Smooth muscle cell (in vitro differentiated cells): ENCODE measurements at regions not wholly inside any gene's neighbourhood (a gene's known extent, or its start where the extent isn't known, plus 50 kb on each side); places are given as distances from the start of the nearest gene placed in this dataset.

ENCODE experiments used
- DNase-seq: peaks from one replicate; lab custom pipeline; 2025; ENCODE audit not compliant: unreplicated experiment; lab: John Stamatoyannopoulos, UW
- H2AFZ ChIP-seq: fragments of 200-600 bp; sonication (generic); 2 replicates; pipeline ENCODE4 v1.6.0; 2016; ENCODE audit warnings: antibody characterized with exemption, low read depth, mild to moderate bottlenecking
- H3F3A ChIP-seq: fragments of 200-600 bp; sonication (generic); 2 replicates; pipeline ENCODE4 v1.6.0; 2017; ENCODE audit warnings: antibody characterized with exemption, low read depth
- H3K27ac ChIP-seq: fragments of 200-600 bp; sonication (generic); 2 replicates; pipeline ENCODE4 v1.5.1; 2016; ENCODE audit warnings: low read depth, mild to moderate bottlenecking
- H3K27me3 ChIP-seq: fragments of 200-600 bp; sonication (generic); 2 replicates; pipeline ENCODE4 v1.6.1; 2016; ENCODE audit warnings: low read depth, mild to moderate bottlenecking
- H3K36me3 ChIP-seq: fragments of 200-600 bp; sonication (generic); 2 replicates; pipeline ENCODE4 v1.5.1; 2016; ENCODE audit warnings: low read depth
- H3K4me1 ChIP-seq: fragments of 200-600 bp; sonication (generic); 2 replicates; pipeline ENCODE4 v1.5.1; 2016; ENCODE audit warnings: low read depth
- H3K4me2 ChIP-seq: fragments of 200-600 bp; sonication (generic); 2 replicates; pipeline ENCODE4 v1.6.0; 2016; ENCODE audit warnings: mild to moderate bottlenecking
- H3K4me3 ChIP-seq: fragments of 200-600 bp; sonication (generic); 2 replicates; pipeline ENCODE4 v1.5.1; 2016; ENCODE audit warnings: mild to moderate bottlenecking
- H3K79me2 ChIP-seq: fragments of 200-600 bp; sonication (generic); 2 replicates; pipeline ENCODE4 v1.6.0; 2016; ENCODE audit warnings: low read depth, mild to moderate bottlenecking
- H3K9ac ChIP-seq: fragments of 200-600 bp; sonication (generic); 2 replicates; pipeline ENCODE4 v1.6.0; 2016; ENCODE audit warnings: low read depth
- H3K9me3 ChIP-seq: fragments of 200-600 bp; sonication (generic); replicated peaks from 2 replicates; pipeline ENCODE4 v1.5.1; 2016; ENCODE audit warnings: low read depth
- H4K20me1 ChIP-seq: fragments of 200-600 bp; sonication (generic); 2 replicates; pipeline ENCODE4 v1.6.0; 2016; ENCODE audit warnings: low read depth
- WGBS: methylation state at CpG from one replicate; pipeline ENCODE4 v1.1.7; 2016; ENCODE audit warnings: low lambda C conversion rate; 5-methylcytosine and 5-hydroxymethylcytosine counted together
- TF ChIP-seq, protein P1 (sequence below): fragments of 200-600 bp; sonication (generic); IDR thresholded peaks from 2 replicates; pipeline ENCODE4 v1.5.1; 2017; ENCODE audit warnings: borderline replicate concordance, mild to moderate bottlenecking, antibody characterized with exemption; ENCODE audit not compliant: insufficient read depth, poor library complexity, severe bottlenecking

DNA sequence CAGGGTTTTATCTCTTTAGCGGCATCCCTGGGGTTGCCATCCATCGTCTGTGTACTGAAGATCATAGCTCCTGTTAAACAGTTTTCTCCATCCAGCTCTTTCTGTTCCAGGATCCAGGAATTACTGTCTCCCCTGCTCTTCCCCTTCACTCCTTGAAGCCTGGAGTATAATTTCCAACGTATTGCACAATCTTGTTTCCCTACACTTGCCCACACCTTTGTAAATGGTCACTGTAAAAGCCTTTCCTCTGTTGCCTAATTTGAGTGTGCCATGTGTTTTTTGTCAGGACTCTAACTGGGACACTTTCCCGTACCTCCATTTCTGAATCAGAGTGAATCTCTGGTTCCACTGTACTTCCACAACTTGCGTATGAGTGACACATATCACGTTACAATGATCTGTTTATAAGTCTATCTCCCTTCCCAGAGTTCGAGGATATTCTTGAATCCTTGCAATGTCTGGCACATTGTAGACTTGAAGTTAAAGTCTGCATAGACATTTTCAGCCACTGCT lies 199.6 kb upstream of the SNX7 start:
- Histone ChIP-seq H4K20me1 (no peaks in the 10 kb centered on the region), H3K79me2 (no peaks in the 10 kb centered on the region), H2AFZ (peak overlapping the region; percentile 11), H3K27ac (no peak overlapping the region), H3K9me3 (no peaks in the 10 kb centered on the region), H3K4me1 (no peaks in the 10 kb centered on the region), H3K4me3 (no peak overlapping the region), H3K4me2 (no peak overlapping the region), H3K9ac (no peak overlapping the region), H3K36me3 (no peaks in the 10 kb centered on the region), H3F3A (no peaks in the 10 kb centered on the region), H3K27me3 (no peaks in the 10 kb centered on the region)
- TF ChIP-seq, protein P1, sequence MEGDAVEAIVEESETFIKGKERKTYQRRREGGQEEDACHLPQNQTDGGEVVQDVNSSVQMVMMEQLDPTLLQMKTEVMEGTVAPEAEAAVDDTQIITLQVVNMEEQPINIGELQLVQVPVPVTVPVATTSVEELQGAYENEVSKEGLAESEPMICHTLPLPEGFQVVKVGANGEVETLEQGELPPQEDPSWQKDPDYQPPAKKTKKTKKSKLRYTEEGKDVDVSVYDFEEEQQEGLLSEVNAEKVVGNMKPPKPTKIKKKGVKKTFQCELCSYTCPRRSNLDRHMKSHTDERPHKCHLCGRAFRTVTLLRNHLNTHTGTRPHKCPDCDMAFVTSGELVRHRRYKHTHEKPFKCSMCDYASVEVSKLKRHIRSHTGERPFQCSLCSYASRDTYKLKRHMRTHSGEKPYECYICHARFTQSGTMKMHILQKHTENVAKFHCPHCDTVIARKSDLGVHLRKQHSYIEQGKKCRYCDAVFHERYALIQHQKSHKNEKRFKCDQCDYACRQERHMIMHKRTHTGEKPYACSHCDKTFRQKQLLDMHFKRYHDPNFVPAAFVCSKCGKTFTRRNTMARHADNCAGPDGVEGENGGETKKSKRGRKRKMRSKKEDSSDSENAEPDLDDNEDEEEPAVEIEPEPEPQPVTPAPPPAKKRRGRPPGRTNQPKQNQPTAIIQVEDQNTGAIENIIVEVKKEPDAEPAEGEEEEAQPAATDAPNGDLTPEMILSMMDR = no peak
- no peak for DNase-seq
- WGBS = 87% methylated on average over 7 of the region's 7 CpGs

DNA sequence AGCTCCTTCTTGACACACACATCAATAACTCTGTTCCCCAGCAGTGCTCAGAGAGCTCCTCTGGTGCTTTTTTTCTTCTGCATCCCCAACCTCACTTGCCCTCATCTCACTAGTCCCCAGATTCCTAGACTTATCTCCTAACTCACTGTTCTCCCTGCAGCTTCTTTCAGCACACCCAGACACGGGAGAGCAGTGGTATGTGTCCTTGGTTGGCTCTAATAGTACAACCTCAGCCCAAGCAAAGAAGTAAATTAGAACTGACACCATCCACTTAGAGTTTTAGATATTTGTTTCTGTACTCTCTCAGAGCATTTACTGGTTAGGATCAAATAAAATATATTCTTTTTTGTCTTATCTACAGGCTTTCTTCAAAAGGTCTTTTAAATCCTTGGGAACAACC lies 201.4 kb upstream of the SNX7 start:
- H3K36me3 ChIP-seq = no peaks in the 10 kb centered on the region
- H3K27me3 ChIP-seq = no peaks in the 10 kb centered on the region
- H4K20me1 ChIP-seq = no peaks in the 10 kb centered on the region
- H3K27ac ChIP-seq = no peak overlapping the region
- TF ChIP-seq, protein P1 = no peak
- H3K9me3 ChIP-seq = no peaks in the 10 kb centered on the region
- no peak for DNase-seq
- no peaks in the 10 kb centered on the region for H3K4me1 ChIP-seq
- no peaks in the 10 kb centered on the region for H3F3A ChIP-seq
- H3K79me2 ChIP-seq = no peaks in the 10 kb centered on the region
- no peak overlapping the region for H3K9ac ChIP-seq
- H3K4me3 ChIP-seq = no peak overlapping the region
- no peak overlapping the region for H2AFZ ChIP-seq
- 28% methylated on average over 1 of the region's 1 CpG for whole genome bisulfite sequencing
- no peak overlapping the region for H3K4me2 ChIP-seq

DNA sequence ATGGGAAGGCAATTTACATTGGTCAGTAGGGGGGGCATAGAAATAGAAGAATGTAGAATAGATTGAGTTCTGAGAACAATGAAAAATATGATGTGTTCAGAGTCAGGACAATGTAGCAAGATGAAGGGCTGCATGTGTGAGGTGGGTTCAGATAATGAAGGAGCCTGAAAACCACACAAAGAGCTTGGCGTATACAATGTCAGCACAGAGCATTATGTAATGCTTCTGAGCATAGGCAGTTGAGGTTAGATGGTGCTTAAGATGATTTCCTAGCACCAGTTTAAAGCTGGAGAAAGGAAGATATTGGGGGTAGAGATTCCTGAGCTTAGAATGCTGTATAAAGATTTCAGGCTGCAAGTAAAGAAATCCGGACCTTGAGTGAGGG lies 202.0 kb upstream of the SNX7 start:
- no peaks in the 10 kb centered on the region for H3K79me2 ChIP-seq
- no peaks in the 10 kb centered on the region for H4K20me1 ChIP-seq
- H3K4me2 ChIP-seq = no peak overlapping the region
- no peak overlapping the region for H3K27ac ChIP-seq
- 88% methylated on average over 2 of the region's 2 CpGs for WGBS
- H3F3A ChIP-seq = no peaks in the 10 kb centered on the region
- no peak overlapping the region for H2AFZ ChIP-seq
- H3K27me3 ChIP-seq = no peaks in the 10 kb centered on the region
- DNase-seq = no peak
- TF ChIP-seq, protein P1 = no peak
- H3K9me3 ChIP-seq = no peaks in the 10 kb centered on the region
- no peak overlapping the region for H3K9ac ChIP-seq
- H3K36me3 ChIP-seq = no peaks in the 10 kb centered on the region
- H3K4me1 ChIP-seq = no peaks in the 10 kb centered on the region
- no peak overlapping the region for H3K4me3 ChIP-seq
